Osteocyte (in vitro differentiated cells): ENCODE measurements at regions not wholly inside any gene's neighbourhood (a gene's known extent, or its start where the extent isn't known, plus 50 kb on each side); places are given as distances from the start of the nearest gene placed in this dataset.

Source experiments
- DNase-seq: peaks from one replicate; pipeline ENCODE4 v3.0.0; 2021; ENCODE audit warnings: mixed read lengths; ENCODE audit not compliant: unreplicated experiment; ENCODE audit errors: extremely low spot score
- H3K27ac Mint-ChIP-seq: one replicate; pipeline ENCODE4 v1.8.0; 2021; ENCODE audit warnings: mild to moderate bottlenecking, mixed read lengths; ENCODE audit not compliant: unreplicated experiment
- H3K27me3 Mint-ChIP-seq: one replicate; pipeline ENCODE4 v1.8.0; 2021; ENCODE audit warnings: mixed read lengths; ENCODE audit not compliant: unreplicated experiment
- H3K36me3 Mint-ChIP-seq: one replicate; pipeline ENCODE4 v1.8.0; 2021; ENCODE audit warnings: mixed read lengths; ENCODE audit not compliant: unreplicated experiment
- H3K4me1 Mint-ChIP-seq: one replicate; pipeline ENCODE4 v1.8.0; 2021; ENCODE audit warnings: mixed read lengths; ENCODE audit not compliant: unreplicated experiment
- H3K4me3 Mint-ChIP-seq: one replicate; pipeline ENCODE4 v1.8.0; 2021; ENCODE audit warnings: mild to moderate bottlenecking, moderate library complexity, mixed read lengths; ENCODE audit not compliant: unreplicated experiment
- H3K9me3 Mint-ChIP-seq: one replicate; pipeline ENCODE4 v1.8.0; 2021; ENCODE audit warnings: mixed read lengths; ENCODE audit not compliant: unreplicated experiment
- TF ChIP-seq, protein P1 (sequence below): fragments of 200-600 bp; sonication (generic); IDR thresholded peaks from 2 replicates; pipeline ENCODE4 v1.5.0; 2021; ENCODE audit warnings: antibody characterized with exemption, mild to moderate bottlenecking, moderate library complexity

DNA sequence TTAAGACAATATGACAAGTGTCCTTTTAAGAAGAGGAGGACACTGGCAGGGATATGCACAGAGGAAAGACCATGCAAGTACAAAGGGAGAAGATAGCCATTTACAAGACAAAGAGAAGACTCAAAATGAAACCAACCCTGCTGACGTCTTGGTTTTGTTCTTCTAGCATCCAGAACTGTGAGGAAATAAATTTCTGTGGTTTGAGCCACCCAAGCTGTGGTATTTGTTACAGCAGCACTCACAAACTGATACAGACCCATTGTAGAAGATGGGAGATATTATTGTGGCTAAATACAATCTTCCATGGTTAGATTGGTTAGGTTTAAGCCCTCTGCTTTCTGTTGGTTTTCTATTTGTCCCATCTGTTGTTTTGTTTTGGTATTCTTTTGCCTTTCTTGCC lies 88.6 kb upstream of the SLC35F1 start:
- Mint-ChIP-seq H3K36me3 (no peaks in the 10 kb centered on the region), H3K27ac (no peak overlapping the region), H3K4me3 (no peak overlapping the region), H3K9me3 (peaks cover 9% of the 10 kb centered on the region), H3K4me1 (no peaks in the 10 kb centered on the region), H3K27me3 (peaks cover 4% of the 10 kb centered on the region)
- TF ChIP-seq, protein P1, sequence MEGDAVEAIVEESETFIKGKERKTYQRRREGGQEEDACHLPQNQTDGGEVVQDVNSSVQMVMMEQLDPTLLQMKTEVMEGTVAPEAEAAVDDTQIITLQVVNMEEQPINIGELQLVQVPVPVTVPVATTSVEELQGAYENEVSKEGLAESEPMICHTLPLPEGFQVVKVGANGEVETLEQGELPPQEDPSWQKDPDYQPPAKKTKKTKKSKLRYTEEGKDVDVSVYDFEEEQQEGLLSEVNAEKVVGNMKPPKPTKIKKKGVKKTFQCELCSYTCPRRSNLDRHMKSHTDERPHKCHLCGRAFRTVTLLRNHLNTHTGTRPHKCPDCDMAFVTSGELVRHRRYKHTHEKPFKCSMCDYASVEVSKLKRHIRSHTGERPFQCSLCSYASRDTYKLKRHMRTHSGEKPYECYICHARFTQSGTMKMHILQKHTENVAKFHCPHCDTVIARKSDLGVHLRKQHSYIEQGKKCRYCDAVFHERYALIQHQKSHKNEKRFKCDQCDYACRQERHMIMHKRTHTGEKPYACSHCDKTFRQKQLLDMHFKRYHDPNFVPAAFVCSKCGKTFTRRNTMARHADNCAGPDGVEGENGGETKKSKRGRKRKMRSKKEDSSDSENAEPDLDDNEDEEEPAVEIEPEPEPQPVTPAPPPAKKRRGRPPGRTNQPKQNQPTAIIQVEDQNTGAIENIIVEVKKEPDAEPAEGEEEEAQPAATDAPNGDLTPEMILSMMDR: no peak
- DNase-seq: no peak

DNA sequence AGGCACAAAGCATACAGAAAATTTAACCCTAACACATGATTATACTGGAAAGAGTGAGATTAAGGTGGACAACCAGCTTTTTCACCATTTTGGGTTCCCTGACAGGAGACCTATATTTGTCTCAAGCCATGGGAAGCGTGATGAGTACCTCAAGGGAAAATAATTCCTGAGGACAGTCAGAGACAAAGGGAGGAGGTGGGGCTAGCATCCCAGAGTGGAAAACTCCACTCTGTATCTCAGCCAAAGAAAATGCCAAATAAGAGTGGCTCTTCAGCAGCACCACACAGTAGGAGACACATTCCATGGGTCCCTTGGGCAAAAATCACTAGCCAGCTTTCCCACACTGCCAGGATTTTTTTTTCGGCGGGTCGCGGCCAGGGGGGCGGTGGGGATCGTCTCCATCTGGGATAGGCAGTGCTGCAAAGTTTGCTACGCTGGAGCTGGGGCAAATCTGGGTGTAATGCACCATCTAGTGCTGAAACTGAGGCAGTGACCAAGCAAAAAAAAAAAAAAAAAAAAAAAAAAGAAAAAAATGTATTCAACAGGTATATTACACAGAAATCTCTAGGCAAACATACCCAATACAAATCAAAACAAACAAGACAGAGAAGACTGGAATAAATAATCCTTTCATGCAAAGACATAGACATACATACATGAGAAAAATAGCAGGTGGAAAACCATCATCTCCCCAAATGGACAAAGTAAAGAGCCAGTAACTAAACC lies 77.3 kb upstream of the SLC35F1 start:
- Mint-ChIP-seq H3K36me3 (no peaks in the 10 kb centered on the region), H3K9me3 (no peaks in the 10 kb centered on the region), H3K4me3 (peak overlapping the region; percentile 60), H3K4me1 (peaks cover 16% of the 10 kb centered on the region), H3K27ac (peak overlapping the region; percentile 29), H3K27me3 (peaks cover 18% of the 10 kb centered on the region)
- peak; percentile 87 for DNase-seq
- TF ChIP-seq, protein P1: peak; percentile 61

DNA sequence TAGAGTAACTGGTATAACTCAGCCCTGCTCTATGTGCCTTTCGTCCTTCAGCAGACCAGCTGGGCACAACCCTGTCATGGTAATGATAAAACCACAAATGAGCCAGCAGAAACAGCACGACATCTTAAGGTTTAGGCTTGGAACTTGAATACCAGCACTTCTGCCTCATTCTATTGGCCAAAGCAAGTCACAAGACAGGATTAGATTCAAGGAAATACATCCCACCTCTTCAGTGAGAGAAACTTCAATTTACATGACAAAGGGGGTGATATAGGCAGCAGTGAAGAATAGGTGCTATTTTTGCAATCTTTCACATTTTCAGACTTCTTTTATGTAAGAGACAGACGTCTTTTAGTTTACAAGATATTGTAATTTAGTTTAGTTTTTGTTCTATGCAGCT lies 69.8 kb upstream of the SLC35F1 start:
- no peaks in the 10 kb centered on the region for H3K36me3 Mint-ChIP-seq
- TF ChIP-seq, protein P1: no peak
- H3K4me1 Mint-ChIP-seq: no peaks in the 10 kb centered on the region
- no peak overlapping the region for H3K27ac Mint-ChIP-seq
- DNase-seq: no peak
- H3K4me3 Mint-ChIP-seq: no peak overlapping the region
- H3K27me3 Mint-ChIP-seq: peaks cover 17% of the 10 kb centered on the region
- H3K9me3 Mint-ChIP-seq: no peaks in the 10 kb centered on the region

DNA sequence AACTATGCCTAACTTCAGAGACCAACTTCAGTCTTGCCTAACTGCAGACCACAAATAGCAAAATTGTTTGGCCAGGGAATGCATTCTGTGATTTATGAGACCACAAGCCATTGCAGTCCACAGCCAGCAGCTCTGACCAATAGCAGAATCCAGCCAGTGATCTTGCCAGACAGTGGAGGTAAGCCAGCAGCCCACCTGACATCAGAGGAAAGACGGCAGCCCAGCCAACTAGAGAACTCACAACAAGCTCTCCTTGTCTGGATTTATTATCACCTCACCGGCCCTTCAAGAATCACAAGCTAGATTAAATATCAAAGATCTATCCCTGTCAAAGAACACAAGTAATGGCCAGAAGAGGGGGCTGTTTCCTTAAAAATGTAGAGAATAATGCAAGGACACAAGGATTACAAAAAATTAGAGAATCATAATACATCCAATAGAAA lies 66.5 kb upstream of the SLC35F1 start:
- Mint-ChIP-seq H3K27me3 (peaks cover 6% of the 10 kb centered on the region), H3K4me3 (no peak overlapping the region), H3K27ac (no peak overlapping the region), H3K9me3 (peaks cover 4% of the 10 kb centered on the region), H3K36me3 (no peaks in the 10 kb centered on the region), H3K4me1 (no peaks in the 10 kb centered on the region)
- TF ChIP-seq, protein P1: peak; percentile 56
- DNase-seq: no peak

DNA sequence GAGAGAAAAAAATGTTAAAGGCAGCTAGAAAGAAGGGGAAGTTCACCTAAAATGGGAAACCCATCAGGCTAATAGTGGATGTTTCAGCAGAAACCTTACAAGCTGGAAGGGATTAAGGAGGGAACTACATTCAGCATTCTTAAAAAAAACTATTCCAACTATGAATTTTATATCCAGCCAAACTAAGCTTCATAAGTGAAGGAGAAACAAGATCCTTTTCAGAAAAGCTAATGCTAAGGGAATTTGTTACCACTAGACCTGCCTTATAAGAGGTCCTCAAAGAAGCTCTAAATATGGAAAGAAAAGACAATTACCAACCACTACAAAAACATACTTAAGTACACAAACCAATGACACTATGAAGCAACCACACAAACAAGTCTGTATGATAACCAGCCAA lies 59.2 kb upstream of the SLC35F1 start:
- Mint-ChIP-seq H3K27ac (no peak overlapping the region), H3K36me3 (no peaks in the 10 kb centered on the region), H3K4me1 (no peaks in the 10 kb centered on the region), H3K27me3 (no peaks in the 10 kb centered on the region), H3K9me3 (peaks cover 20% of the 10 kb centered on the region), H3K4me3 (no peak overlapping the region)
- TF ChIP-seq, protein P1: no peak
- DNase-seq: no peak
